ENCODE measurements at regions not wholly inside any gene's neighbourhood (a gene's known extent, or its start where the extent isn't known, plus 50 kb on each side); places are given as distances from the start of the nearest gene placed in this dataset.
"Not testable (repeated sequence)": the region's sequence is repeated elsewhere in the genome, so short reads cannot be mapped to it uniquely, and the experiment has no call there.

DNA sequence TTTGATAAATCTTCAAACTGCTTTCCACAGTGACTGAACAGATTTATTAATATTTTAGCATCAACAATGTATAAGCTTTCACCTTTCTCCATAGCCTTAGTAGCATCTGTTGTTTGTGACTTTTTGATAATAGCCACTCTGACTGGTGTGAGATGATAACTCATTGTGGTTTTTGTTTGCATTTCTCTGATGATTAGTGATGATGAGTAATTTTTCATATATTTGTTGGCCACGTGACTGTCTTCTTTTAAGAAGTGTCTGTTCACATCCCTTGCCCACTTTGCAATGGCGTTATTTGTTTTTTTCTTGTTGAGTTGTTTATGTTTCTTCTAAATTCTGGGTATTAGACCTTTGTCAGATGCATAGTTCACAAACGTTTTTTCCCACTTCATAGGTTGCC is 952.9 kb downstream of the TRIB2 start:
- H3K9me3 Mint-ChIP-seq (ENCODE audit: unreplicated experiment), result no peaks in the 10 kb centered on the region
- TF ChIP-seq, protein P1, sequence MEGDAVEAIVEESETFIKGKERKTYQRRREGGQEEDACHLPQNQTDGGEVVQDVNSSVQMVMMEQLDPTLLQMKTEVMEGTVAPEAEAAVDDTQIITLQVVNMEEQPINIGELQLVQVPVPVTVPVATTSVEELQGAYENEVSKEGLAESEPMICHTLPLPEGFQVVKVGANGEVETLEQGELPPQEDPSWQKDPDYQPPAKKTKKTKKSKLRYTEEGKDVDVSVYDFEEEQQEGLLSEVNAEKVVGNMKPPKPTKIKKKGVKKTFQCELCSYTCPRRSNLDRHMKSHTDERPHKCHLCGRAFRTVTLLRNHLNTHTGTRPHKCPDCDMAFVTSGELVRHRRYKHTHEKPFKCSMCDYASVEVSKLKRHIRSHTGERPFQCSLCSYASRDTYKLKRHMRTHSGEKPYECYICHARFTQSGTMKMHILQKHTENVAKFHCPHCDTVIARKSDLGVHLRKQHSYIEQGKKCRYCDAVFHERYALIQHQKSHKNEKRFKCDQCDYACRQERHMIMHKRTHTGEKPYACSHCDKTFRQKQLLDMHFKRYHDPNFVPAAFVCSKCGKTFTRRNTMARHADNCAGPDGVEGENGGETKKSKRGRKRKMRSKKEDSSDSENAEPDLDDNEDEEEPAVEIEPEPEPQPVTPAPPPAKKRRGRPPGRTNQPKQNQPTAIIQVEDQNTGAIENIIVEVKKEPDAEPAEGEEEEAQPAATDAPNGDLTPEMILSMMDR (IDR thresholded peaks at IDR 0.05; ENCODE audit: unreplicated experiment), result no peak
- H3K27me3 Mint-ChIP-seq (ENCODE audit: unreplicated experiment), result peaks cover 2% of the 10 kb centered on the region
- no peak for DNase-seq (ENCODE audit: low spot score)
- H3K4me3 Mint-ChIP-seq (ENCODE audit: unreplicated experiment), result no peak overlapping the region
- no peaks in the 10 kb centered on the region for H3K4me1 Mint-ChIP-seq (ENCODE audit: unreplicated experiment)
- no peak overlapping the region for H3K27ac Mint-ChIP-seq (ENCODE audit: unreplicated experiment)
- no peaks in the 10 kb centered on the region for H3K36me3 Mint-ChIP-seq (ENCODE audit: low read depth, unreplicated experiment)

DNA sequence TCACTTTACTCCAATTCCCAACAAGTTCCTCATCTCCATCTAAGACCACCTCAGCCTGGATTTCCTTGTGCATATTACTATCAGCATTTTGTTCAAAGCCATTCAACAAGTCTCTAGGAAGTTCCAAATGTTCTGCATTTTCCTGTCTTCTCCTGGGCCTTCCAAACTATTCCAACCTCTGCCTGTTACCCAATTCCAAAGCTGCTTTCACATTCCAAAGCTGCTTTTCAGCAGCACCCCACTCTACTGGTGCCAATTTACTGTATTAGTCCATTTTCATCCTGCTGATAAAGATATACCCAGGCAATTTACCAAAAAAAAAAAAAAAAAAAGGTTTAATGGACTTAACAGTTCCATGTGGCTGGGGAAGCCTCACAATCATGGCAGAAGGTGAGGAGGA is 957.1 kb downstream of the TRIB2 start:
- not testable (repeated sequence) for H3K27me3 Mint-ChIP-seq (ENCODE audit: unreplicated experiment); H3K27ac Mint-ChIP-seq (ENCODE audit: unreplicated experiment); DNase-seq (ENCODE audit: low spot score); H3K4me1 Mint-ChIP-seq (ENCODE audit: unreplicated experiment); H3K4me3 Mint-ChIP-seq (ENCODE audit: unreplicated experiment); H3K9me3 Mint-ChIP-seq (ENCODE audit: unreplicated experiment); H3K36me3 Mint-ChIP-seq (ENCODE audit: low read depth, unreplicated experiment)

DNA sequence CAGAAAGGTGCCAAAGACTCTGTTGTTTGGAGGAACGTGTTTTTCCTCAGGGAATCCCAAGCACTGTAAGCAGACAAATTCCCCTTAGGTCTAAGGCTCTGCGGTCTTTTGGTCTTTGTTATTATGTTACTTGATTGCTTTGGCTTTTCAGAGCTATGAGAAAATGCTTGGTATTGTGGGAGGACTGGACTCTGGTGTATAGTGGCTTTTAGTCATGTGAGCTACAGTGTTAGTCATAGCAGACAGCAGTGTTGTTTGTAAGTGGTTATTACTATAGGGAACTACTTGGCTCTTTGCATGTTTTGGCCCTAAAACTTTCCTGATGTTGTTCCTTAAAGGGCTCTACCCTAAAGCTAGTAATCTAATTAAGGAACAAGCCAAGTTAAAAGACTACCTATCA is 956.2 kb upstream of the LRATD1 start:
- Mint-ChIP-seq H3K27me3 (ENCODE audit: unreplicated experiment) (peaks cover 3% of the 10 kb centered on the region), H3K4me3 (ENCODE audit: unreplicated experiment) (no peak overlapping the region), H3K4me1 (ENCODE audit: unreplicated experiment) (no peaks in the 10 kb centered on the region), H3K27ac (ENCODE audit: unreplicated experiment) (no peak overlapping the region), H3K9me3 (ENCODE audit: unreplicated experiment) (no peaks in the 10 kb centered on the region), H3K36me3 (ENCODE audit: low read depth, unreplicated experiment) (no peaks in the 10 kb centered on the region)
- DNase-seq (ENCODE audit: low spot score), result no peak
- TF ChIP-seq, protein P1 (IDR thresholded peaks at IDR 0.05; ENCODE audit: unreplicated experiment), result no peak

DNA sequence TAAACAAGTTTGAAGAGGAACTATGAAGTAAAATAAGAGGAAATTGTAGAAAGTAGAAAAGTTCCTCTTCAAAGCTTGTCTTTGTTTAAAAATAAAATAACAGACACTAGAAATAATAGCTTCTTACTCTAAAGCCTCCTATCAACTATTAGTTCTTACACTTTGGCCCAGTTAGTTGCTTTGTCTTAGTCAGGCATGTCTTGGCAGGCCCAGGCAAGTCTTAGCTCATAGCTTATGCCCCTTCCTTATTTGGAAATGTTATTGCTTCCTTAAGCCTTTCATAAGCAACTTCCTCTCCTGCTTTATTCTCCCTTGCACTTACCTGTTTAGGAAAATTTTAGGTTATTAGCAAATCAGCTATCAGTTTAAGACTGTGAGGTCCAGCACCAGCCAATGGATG is 950.6 kb upstream of the LRATD1 start:
- no peak overlapping the region for H3K27ac Mint-ChIP-seq (ENCODE audit: unreplicated experiment)

DNA sequence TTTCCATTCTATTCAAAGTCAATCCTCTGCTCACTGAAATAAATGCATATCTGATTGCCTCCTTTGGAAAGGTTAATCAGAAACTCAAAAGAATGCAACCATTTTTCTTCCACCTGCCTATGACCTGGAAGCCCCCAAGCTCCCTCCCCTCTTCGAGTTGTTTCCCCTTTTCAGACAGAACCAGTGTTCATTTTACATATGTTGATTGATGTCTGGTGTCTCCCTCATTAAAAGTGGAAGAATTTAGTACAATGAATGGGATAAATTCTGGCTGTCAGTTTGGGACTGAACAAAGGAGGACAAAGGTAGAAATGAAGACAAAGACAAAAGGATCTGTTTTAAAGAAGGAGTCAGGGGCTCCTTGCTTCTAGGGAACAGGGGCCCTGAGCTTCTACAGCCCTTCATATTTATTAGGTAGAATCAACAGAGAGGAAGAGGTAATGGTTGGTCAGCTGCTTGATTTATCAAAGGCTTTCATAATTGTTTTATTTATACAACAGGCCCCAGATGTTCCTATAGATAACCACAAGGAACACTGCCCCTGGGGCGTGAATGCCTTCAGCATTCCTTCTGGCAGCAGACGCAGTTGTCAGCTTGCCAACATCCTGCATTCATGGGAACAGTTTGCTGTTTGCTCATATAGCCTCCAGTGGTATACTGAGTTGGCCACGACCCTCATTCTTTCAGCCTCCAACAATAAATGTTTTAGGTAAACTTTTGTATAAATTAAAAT is 949.8 kb upstream of the LRATD1 start:
- peaks cover 3% of the 10 kb centered on the region for H3K4me1 Mint-ChIP-seq (ENCODE audit: unreplicated experiment)

More for the DNA sequence above, 950.6 kb upstream of the LRATD1 start:
- TF ChIP-seq, protein P1 (IDR thresholded peaks at IDR 0.05; ENCODE audit: unreplicated experiment), result no peak
- H3K4me3 Mint-ChIP-seq (ENCODE audit: unreplicated experiment), result no peak overlapping the region
- peaks cover 3% of the 10 kb centered on the region for H3K27me3 Mint-ChIP-seq (ENCODE audit: unreplicated experiment)
- H3K36me3 Mint-ChIP-seq (ENCODE audit: low read depth, unreplicated experiment), result peaks cover 11% of the 10 kb centered on the region
- DNase-seq (ENCODE audit: low spot score), result no peak
- H3K9me3 Mint-ChIP-seq (ENCODE audit: unreplicated experiment), result peaks cover 4% of the 10 kb centered on the region
- peaks cover 3% of the 10 kb centered on the region for H3K4me1 Mint-ChIP-seq (ENCODE audit: unreplicated experiment)

More for the DNA sequence above, 949.8 kb upstream of the LRATD1 start:
- Mint-ChIP-seq H3K36me3 (ENCODE audit: low read depth, unreplicated experiment) (peaks cover 11% of the 10 kb centered on the region), H3K9me3 (ENCODE audit: unreplicated experiment) (peaks cover 4% of the 10 kb centered on the region), H3K27me3 (ENCODE audit: unreplicated experiment) (peaks cover 3% of the 10 kb centered on the region), H3K27ac (ENCODE audit: unreplicated experiment) (no peak overlapping the region), H3K4me3 (ENCODE audit: unreplicated experiment) (no peak overlapping the region)
- TF ChIP-seq, protein P1 (IDR thresholded peaks at IDR 0.05; ENCODE audit: unreplicated experiment), result no peak
- DNase-seq (ENCODE audit: low spot score), result no peak
